NCI-H1436 (cell line): ENCODE measurements at regions not wholly inside any gene's neighbourhood (a gene's known extent, or its start where the extent isn't known, plus 50 kb on each side); places are given as distances from the start of the nearest gene placed in this dataset.
"Not testable (repeated sequence)": the region's sequence is repeated elsewhere in the genome, so short reads cannot be mapped to it uniquely, and the experiment has no call there.

Source experiments
- DNase-seq: peaks from one replicate; lab custom pipeline; 2025; lab: John Stamatoyannopoulos, UW

GRCh38 chr2:64795024-64795592 is 141.4 kb upstream of the SERTAD2 start:
- no peak for DNase-seq

GRCh38 chr2:64796926-64797325 is 143.2 kb upstream of the SERTAD2 start:
- DNase-seq = no peak

DNA sequence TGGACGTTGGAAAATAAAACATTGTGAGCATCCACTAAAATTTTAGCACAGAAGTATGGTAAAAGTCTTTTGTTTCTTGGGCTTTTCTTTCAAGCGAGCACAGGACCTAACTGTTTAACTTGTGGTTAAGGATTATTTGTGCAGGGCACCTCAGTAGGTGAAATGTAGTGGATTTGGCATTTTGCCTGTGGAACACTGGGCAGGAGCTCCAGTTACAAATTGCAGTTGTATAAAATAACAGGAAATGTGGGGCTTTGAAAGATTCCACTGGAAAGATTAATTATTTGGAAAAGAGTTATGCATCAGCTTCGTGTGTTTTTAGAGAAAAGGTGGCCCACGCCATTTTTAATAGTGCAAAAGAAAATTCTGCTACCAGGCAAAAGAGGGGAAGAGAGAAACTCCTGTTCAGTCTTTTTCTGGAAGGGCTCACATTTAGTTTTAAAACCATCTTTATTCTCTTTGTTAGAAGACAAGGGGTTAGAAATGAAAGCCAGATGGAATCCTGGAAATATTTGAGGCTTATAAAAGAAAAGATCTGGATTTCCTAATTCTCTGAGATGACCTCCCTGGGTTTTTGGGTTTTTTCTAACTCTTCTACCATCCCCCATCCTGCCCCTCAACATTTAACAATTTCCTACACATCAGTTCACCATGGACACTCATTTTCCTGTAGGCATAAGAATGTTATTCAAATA is 144.3 kb upstream of the SERTAD2 start:
- no peak for DNase-seq

GRCh38 chr2:64799592-64800252 is 146.0 kb upstream of the SERTAD2 start:
- DNase-seq = no peak

DNA sequence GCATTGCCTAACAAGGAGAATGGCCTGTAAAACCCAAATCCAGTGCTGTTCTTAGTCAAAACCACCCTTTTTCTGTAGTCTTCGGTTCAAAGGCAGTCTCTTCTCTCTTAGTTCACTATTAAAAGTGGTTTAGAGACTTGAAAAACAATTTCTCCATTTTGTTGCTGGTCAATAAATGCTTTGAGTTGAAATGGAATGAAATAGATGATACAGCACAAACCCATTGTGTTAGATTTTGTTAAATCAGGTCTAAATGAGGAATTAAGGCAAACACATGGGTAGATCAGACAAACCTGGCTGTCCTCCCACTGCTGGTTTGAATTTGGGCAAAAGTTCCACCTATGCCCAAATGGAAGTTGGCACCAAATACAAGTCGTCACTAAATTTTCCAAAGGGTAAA is 150.1 kb upstream of the SERTAD2 start:
- DNase-seq = no peak

- no peak for DNase-seq
Observed at GRCh38 chr2:64804651-64805050, 150.9 kb upstream of the SERTAD2 start.

- no peak for DNase-seq
Observed at GRCh38 chr2:64807417-64807816, 153.7 kb upstream of the SERTAD2 start.

- DNase-seq = no peak
Observed at GRCh38 chr2:64808092-64808491, 154.4 kb upstream of the SERTAD2 start.

DNA sequence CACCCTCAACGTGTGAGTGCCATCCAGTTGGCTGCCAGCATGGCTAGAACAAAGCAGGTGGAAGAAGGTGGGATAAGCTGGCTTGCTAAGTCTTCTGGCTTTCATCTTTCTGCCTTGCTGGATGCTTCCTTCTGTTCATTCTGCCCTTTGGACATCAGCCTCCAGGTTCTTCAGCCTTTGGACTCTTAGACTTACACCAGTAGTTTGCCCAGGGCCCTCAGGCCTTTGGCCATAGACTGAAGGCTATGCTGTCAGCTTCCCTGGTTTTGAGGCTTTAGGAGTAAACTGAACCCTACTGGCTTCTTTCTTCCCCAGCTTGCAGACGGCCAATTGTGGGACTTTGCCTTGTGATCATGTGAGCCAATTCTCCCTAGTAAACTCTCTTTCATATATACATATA is 155.0 kb upstream of the SERTAD2 start:
- no peak for DNase-seq

DNA sequence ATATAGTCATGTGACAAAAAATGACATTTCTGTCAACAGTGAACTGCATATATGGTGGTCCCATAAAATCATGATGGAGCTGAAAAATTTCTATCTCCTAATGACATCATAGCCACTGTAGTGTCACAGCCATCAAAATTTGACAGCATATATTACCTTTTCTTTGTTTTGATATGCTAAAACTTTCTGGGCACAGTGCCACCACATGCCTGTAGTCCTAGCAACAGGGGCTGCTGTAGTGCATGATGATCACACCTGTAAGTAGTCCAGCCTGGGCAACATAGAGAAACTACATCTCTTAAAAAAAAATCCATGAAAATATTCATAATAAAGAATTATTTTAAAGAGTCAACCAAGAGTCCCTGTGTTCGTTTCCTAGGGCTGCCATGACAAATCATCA is 155.5 kb upstream of the SERTAD2 start:
- DNase-seq = no peak

GRCh38 chr2:64812285-64812684 is 158.6 kb upstream of the SERTAD2 start:
- no peak for DNase-seq

DNA sequence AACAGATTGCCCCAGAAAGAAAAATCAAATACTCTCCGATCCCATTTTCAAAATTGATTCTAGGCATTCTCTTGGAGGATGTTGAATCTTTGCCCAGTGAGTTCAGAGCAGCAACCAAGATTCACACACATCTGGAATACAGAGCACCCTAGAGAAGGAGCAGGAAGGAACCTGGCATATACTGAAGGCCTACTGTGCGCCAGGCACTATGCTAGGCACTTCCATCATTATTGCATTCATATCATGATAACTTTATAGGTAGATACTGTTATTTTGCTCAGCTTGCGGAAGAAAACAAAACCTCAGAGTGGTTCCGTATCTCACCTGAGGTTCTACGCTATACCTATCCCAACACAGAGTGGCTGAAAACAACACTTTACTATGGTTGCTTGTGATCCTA is 160.3 kb upstream of the SERTAD2 start:
- DNase-seq = no peak

- DNase-seq = not testable (repeated sequence)
Observed at GRCh38 chr2:64816526-64816925, 162.8 kb upstream of the SERTAD2 start.

- DNase-seq = no peak
Observed at GRCh38 chr2:64817453-64817852, 163.7 kb upstream of the SERTAD2 start.

- no peak for DNase-seq
Observed at GRCh38 chr2:64818664-64819060, 164.9 kb upstream of the SERTAD2 start.

GRCh38 chr2:64819361-64819760 is 165.6 kb upstream of the SERTAD2 start:
- no peak for DNase-seq

DNA sequence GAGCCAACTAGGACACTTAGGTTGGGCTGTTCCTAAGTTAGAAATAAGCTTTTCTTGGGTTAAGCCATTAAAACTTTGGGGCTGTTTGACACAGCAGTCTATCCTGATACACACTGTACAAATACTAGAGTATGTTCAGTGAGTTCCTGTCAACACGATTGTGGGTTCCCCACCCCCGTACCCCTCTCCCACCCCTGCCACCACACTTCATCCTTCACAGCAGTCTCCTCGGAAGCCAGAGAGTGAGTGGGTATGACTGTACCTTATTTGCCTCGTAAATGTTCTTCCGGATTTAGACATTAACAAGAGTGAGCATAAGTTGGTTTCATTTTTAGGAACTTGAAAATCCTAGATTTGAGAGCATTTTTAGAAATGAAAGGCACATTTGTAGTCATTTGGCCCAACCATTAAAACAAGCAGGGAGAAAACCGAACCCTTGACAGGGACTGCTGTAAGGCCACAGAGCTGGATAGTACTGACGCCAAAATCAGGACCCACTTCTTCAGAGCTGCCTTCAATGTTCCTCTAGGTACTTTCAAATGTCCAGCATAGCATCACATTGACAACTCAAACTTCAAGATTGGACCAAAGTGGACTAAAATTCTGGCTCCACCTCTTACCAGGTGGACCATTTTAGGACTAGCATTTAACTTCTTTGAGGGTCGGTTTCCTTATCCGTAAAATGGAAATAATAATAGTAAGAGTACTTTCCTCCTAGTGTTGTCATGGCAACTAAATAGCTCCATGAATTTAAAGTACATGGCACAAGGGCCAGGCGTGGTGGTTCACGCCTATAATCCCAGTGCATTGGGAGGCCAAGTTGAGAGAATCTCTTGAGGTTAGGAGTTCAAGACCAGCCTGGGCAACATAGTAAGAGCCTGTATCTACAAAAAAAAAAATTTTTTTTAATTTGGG is 166.3 kb upstream of the SERTAD2 start:
- no peak for DNase-seq

DNA sequence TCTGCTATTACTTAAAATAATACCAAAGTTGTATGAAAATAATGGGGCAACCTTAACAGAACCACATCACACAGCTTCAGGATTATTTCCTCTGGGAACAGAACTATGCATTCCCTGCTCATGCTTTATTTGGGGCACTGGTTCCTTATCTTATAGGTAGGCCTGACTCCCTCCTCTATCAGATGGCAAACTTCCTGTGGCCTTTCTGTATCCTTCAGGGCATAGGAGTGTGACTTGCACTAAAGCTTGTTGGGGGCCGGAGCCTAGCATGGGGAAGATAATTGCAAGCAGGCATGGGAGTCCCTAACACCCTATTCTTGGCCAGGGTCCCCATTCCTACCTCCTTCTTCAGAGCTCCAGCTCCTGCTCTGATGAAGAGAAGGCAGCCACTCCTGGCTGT is 167.2 kb upstream of the SERTAD2 start:
- no peak for DNase-seq

- no peak for DNase-seq
Observed at GRCh38 chr2:64823794-64824193, 165.4 kb upstream of the SLC1A4 start.

DNA sequence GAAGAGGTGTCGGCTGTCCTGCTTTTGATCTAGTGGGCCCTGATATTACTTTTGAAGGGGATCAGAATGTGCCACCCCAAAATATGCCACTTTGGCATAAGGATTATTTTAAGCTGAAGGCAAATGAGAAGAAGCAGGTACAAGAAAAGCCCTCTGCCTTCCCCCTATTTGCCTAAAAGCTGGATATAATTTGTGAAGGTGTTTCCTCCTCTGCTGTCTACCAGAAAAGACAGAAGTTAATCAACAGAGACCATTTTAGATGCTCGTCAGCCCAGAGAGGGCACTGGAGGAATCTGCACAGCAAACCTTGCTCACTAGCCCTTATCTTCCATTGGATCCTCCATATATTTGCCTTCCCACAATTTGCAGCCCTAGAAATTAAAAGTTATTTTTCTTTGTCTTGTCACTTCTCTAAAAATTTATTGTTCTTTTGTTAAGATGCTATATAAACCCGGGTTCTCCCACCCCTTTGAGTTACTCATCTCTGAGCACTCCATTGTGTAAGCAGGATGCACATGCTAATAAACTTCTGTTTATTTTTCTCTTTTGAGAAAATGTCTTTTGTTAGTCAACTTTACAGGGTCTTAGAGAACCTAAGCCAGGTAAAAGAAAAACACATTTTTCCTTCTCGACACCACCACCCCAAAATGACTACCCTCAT is 163.2 kb upstream of the SLC1A4 start:
- no peak for DNase-seq

DNA sequence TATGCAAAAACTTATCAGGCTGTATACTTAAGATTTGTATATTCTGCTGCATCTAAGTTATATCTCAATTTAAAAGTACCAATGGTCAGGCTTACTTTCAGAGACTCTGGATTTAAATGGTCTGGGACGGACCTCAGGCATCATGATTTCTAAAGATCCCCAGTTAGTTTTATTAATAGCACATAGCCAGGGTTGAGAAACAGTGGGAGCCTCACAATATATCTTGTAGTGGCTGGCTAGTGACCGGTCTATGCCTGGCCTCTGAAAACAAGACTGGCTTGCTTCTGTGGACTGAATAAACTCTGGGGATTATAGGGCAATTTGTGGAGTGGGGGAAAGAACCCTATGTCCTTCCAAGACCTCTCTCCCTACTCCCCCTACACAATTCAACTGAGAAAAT is 162.5 kb upstream of the SLC1A4 start:
- no peak for DNase-seq

DNA sequence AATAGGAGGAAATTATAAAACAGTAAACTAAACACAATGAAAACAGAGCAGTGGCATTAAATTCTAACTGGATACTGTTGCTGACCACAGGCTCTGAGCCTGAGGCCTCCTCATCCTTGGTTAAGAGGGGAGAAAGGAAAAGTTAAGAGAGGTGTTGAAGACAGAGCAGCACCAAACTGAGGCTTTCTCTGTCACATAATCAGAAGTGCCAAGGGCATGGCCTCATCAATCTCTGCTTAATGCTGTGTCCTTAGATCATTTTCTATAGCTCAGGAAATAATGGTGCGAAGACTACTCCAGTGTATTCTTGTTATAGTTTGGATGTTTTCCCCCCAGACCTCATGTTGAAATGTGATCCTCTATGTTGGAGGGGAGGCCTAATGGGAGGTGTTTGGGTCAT is 160.9 kb upstream of the SLC1A4 start:
- DNase-seq = no peak
